Stimulated activated CD8-positive, alpha-beta memory T cell treated with anti-CD3 and anti-CD28 coated beads, Interleukin-7, amount 100 ng/mL, for 24 hours (primary cell): ENCODE measurements at regions not wholly inside any gene's neighbourhood (a gene's known extent, or its start where the extent isn't known, plus 50 kb on each side); places are given as distances from the start of the nearest gene placed in this dataset.

Experiments used
- DNase-seq: peaks from one replicate; pipeline ENCODE4 v3.0.0-alpha.2; 2020; ENCODE audit warnings: low read depth

DNA sequence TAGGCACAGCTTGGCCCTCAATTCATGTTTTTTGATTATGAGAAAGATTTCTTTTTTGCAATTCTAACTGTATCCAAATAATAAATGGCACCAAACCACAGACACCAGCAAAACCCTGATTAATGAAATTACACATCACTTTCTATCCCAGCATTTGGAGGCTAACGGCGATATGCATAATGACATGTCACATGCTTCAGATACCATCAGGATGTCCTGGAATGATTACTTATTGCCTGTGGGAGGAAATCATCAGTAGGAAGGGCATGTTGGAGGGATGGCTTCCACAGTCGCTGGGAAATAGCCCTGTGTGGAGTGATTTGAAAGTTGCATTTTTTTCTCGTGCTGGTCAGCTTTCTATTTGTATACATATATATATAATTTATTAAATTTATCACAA, 121.7 kb downstream of the CMPK2 start:
- DNase-seq = no peak

- no peak for DNase-seq
Measured at GRCh38 chr2:6747433-6747832, 118.3 kb downstream of the CMPK2 start.

DNA sequence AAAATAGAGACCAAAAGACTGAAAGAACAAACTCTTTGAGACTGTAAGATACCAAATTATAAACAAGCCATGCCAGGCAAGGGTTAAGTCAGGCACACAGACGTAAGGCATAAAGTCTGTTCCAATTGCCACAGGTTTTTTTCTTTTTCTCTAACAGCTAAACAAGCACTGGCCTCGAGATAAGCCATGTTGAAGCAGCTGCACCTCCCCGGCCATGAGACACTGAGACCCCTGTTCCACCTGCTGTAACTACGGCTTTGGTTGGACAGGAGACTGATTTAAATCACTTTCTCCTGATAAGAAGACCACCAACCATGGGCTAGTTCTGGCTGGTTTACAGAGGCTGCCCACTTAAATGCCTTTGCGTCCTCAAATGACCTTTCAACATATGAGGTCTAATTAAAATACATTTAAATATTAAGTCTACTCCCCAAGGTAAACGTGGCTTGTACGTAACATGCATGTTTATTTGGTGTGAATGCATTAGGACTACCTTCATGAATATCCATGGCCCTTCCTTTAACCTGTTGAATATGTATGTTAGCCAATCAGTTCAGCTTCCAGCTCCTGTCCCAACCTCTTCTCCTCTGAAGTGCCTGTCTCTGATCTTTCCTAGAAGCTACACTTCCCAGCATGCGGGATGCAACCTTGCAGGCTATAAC, 117.2 kb downstream of the CMPK2 start:
- DNase-seq = no peak

DNA sequence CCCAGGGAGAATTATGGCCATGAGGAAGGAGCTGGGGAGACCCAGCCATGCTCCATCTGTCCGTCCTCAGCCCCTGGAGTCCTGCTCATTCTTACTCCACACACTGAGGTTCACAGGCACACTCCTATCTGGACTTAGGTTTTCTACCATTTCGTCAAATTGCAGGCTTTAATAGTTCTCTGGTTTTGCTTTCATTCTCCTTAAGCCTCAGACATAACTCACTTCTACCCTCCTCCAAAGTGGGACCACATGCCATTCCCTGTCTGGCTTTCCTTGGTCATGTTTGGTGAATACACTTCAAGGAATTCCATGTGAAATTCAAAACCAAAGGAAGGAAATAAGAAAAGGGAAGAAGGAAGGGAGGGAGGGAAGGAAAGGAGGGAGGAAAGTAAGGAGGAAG, 115.7 kb downstream of the CMPK2 start:
- DNase-seq = no peak

DNA sequence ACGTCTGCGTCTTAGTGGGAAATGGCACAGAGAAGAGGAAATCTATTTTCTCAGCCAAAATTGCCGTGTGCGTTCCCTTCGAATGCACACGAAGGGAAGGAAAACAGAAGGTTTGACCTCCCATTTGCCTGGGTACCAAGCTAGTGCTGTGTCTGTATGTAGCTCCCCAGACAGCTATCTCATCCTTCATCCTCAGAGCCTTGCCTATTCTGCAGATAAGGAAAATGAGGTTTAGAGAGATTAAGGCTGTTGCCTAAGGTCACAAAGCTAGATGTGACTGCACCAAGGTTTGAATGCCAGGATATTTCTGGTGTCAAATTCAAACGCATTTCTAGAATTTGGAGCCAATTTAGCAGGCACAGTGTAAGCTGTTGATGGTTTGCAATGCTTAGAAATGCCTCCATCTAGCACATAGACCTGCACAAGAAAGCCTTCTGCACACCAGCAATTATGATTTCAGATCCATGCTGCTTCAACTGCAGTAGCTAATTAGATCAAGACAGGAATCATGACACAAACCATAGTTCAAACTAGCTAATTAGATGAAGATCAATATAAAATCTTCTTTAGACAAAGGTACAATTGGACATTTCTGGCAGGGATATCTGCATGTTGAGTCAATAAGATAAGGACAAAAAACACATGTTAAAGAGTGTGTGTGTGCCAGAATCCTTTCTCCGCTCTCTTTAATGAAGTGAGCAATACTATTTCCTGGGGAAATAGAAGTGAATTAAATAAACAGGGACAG, 115.1 kb downstream of the CMPK2 start:
- DNase-seq = no peak

GRCh38 chr2:6754419-6754818, 111.3 kb downstream of the CMPK2 start:
- DNase-seq = no peak

- DNase-seq = no peak
Measured at GRCh38 chr2:6755456-6755855, 110.3 kb downstream of the CMPK2 start.

GRCh38 chr2:6757215-6757614, 108.5 kb downstream of the CMPK2 start:
- DNase-seq = no peak

DNA sequence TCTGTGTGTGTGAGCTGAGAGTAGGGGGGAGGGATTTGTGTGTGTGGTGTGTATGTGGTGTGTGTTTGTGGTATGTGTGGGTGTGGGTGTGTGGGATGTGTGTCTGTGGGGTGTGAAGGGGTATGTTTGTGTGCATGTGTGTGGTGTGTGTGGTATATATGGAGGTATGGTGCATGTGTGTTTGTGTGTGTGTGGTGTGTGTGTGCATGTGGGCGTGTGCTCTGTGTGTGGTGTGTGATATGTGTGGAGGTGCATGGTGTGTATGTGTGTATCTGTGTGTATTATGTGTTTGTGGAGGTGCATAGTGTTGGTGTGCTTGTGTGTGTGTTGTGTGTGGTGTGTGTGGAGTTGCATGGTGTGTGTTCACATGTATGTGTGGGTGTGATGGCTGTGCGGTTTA, 106.0 kb downstream of the CMPK2 start:
- no peak for DNase-seq

- DNase-seq = no peak
Measured at GRCh38 chr2:6760132-6760531, 105.6 kb downstream of the CMPK2 start.

DNA sequence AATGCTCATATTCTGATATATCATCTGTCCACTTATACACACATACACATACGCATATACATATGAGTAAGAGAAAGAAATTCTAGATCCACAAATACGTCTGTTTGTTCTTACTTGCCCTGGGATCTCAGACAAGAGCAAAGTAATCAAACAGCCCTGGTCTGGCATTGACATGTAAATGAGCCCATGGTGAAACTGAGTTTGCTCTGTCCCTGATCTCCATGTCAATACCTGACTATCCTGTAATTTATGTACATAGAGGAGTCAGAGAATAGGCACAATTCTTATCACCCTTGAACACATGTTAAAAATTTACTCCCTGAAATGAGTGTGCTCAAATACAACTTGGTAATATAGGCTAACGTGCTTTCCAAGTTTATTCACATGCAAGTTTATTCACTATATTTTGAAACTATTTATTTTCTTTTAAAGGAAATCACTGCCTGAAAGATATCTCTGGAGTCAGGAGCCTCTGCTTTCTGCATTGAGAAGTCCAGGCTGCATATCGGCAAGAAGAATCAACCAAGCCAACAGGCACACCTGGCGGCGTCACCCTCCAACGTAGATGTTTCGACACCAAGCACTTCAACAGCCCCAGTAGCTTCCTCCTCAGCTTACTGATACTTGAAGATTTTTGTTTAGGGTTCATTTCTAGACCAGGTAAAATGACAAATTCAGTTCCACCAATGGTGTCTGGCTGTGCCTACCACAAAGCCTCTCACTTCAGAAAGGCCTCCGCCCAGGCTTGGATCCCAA, 100.6 kb downstream of the CMPK2 start:
- DNase-seq = no peak

DNA sequence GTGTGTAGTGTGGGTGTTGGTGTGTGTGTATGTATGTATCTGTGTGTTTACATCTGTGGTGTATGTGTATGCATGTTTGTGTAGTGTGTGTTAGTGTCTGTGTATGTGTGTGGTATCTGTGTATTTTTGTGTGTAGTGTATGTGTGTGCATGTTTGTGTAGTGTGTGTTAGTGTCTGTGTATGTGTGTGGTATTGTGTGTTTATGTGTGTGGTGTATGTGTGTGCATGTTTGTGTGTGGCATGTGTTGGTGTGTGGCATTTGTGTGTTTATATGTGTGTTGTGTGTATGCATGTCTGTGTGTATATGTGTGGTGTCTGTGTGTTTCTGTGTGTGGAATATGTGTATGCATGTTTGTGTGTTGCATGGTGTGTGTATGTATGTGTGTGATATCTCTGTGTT, 96.4 kb downstream of the CMPK2 start:
- DNase-seq = no peak

DNA sequence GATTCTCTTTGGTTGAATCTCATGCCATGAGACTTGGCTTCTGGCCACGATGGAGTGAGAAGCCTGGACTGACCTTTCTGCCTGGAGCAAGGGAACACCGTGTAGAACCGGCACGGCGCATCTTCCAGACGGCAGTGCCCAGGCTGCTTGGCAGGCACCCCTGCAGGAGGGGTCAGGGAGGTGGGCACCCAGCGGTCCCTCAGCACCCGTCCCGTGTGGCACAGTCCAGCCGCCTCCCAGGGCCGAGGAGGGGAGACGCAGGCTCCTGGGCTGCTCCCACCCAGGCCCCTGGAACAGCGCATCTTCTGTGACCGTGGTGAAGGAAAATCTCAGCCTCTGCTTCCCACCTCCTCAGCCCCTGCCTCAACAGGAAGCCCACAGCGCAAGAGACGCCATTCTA, 95.7 kb downstream of the CMPK2 start:
- no peak for DNase-seq

DNA sequence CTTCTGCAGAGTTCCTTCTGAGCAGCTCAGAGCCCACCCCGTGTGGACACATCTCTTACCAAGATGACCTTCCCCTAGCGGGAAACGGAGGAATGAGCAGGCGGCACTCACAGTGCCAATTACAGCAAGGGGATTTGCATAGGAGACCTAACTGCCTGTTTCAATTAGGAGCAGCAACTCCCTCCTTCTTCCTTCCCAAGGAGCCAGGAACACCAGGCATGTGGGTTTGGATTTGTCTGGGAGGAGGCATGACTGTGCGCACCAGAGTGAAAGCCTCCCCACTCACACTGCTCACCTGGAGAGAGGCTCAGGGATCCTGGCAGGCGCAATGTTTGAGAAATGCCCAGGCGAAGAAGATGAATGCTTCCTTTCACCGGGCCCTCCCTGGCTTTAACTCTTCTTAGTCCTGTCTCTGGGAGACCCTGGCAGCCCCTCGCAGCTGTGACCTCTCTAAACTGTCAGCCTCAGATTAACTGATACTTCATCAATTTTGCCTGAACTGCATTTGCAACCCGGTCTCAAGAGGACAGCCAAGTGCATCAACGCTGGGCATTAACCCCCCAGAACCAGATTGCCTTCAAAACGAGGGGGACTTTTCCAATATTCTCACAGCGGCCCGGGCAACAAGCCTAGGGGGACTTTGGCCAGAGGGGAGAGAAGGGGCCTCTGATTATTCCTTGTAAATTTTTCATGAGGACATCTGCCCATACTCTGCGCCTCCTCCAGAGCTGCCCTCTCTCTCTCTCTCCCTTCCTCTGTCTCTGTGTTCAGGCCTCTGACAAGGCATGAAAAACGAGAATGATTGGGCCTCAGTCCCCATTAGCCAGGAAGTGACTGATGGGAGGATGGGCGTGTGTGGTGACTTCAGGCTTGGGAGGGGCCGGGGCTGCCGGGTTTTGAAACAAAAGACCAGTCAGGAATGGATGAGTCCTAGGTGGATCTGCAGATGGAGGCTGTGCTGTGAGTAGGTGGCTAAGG, 93.8 kb downstream of the CMPK2 start:
- no peak for DNase-seq

DNA sequence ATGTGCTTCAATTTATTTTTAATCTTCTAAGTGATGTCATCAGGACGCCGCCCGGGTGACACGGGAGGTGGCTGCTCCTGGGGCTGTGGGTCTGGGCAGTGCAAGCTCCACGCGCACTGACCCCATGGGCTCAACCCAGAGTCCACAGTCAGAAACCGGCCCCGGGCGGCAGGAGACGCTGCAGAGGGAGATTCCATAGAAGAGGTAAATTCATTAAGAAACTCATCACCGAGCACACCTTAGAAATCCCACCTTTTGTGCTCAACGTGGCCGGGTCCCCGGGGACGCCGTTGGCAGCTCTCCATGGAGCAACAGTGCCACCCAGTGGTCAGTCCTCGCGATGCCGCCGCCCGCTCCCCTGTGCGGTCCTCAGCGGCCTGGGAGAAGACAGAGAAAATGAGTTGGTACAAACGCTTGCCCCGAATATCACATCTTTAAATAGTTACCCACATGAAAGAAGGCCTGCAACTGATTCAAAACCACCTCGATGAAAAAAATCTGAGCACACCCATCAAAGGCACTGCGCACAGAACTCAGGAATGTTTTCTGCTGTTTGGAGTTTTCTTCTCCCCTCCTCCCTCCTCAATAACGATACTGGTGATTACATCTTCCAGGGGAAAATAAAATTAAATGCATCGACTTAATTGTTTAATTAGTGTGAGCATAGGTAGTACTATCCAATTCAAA, 92.6 kb downstream of the CMPK2 start:
- peak; percentile 54 for DNase-seq

- DNase-seq = no peak
Measured at GRCh38 chr2:6773694-6774044, 92.0 kb downstream of the CMPK2 start.

DNA sequence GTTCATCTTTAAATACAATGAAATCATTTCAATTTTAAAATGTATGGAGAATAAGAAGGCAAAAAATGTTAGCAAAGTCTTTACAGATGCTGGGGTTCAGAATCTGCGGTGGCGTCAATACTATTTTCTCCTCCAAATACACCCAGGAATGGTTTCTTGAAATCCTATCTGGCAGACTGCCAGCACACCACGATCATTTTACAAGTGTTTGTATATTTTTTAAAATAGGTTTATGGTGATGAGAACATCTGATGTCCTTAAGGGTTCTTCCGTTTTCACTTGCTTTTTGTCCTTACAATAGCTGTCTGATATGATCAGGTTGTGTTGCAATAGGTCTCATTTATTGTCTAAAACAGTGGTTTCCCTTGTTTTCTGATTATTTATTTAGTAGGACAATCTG, 89.6 kb downstream of the CMPK2 start:
- DNase-seq = no peak

DNA sequence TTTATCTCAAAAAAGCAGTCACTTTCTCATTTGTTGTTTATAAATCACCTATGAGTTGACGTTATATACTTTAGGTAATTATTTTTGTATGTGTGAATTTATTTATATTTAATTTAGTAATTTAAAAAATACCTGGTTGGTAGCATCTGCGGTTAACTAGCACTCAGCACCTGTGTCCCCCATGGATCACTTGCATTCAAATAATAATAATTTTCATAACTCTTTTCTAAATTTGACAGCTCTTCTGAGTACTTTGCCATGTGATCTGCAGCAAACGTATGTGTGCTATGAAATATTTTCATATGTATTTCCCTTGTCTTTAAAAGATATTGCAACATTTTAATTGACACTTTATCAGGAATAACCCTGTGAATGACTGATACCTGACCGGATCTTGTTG, 88.1 kb downstream of the CMPK2 start:
- DNase-seq = no peak

- DNase-seq = no peak
Measured at GRCh38 chr2:6780765-6781274, 84.9 kb downstream of the CMPK2 start.

DNA sequence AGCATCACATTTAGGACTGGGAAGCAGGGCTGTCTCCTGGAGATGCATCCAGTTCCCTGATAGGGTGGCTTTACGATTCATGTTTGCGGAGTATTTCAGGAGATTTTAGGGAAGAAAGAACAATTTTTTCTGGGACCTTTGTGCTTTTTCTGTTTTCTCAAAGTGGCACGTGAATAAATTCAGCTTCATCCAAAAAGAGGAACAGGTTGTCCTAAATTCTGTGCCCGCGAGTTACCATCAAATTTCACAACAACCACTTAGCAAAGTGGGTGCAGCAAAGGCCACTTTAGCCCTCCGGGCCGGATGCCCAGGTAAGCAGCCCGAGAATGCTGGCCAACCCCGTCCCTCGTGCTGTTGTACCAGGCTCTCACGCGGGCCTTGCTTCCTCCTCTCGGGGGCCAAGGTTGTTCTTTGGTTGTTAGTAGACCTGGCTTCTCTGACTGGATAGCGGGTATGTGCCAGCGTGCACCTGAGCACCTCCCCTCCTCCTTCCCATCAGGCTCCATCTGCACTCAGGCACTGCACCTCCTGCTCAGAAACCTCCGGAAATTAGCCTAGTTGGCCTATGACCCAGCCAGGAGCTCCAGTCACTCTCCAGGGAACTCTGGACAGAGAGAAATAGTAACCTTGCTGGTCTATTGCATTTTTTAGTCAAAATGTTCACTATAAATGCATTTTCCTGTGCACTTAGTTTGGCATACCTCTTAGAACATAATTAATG, 83.0 kb downstream of the CMPK2 start:
- no peak for DNase-seq

GRCh38 chr2:6783238-6783614, 82.5 kb downstream of the CMPK2 start:
- no peak for DNase-seq
